ENCODE measurements at regions not wholly inside any gene's neighbourhood (a gene's known extent, or its start where the extent isn't known, plus 50 kb on each side); places are given as distances from the start of the nearest gene placed in this dataset.

- no peak for DNase-seq (ENCODE audit: low read depth)
Observed at GRCh38 chr12:111110556-111110955, 190.2 kb upstream of the MYL2 start.

GRCh38 chr12:111108726-111109125 lies 188.3 kb upstream of the MYL2 start:
- DNase-seq (ENCODE audit: low read depth) = no peak

GRCh38 chr12:111107392-111108178 lies 187.2 kb upstream of the MYL2 start:
- DNase-seq (ENCODE audit: low read depth) = no peak

- no peak for DNase-seq (ENCODE audit: low read depth)
Observed at GRCh38 chr12:111105294-111105693, 184.9 kb upstream of the MYL2 start.

GRCh38 chr12:111103583-111103982 lies 183.2 kb upstream of the MYL2 start:
- DNase-seq (ENCODE audit: low read depth) = no peak

GRCh38 chr12:111102102-111102739 lies 181.8 kb upstream of the MYL2 start:
- no peak for DNase-seq (ENCODE audit: low read depth)

GRCh38 chr12:111101003-111101402 lies 180.6 kb upstream of the MYL2 start:
- no peak for DNase-seq (ENCODE audit: low read depth)

GRCh38 chr12:111100554-111100953 lies 180.2 kb upstream of the MYL2 start:
- DNase-seq (ENCODE audit: low read depth) = no peak

- DNase-seq (ENCODE audit: low read depth) = no peak
Observed at GRCh38 chr12:111100003-111100402, 179.6 kb upstream of the MYL2 start.

GRCh38 chr12:111099186-111099585 lies 178.8 kb upstream of the MYL2 start:
- no peak for DNase-seq (ENCODE audit: low read depth)

GRCh38 chr12:111094157-111095010 lies 174.0 kb upstream of the MYL2 start:
- DNase-seq (ENCODE audit: low read depth) = no peak

- DNase-seq (ENCODE audit: low read depth) = no peak
Observed at GRCh38 chr12:111093428-111094142, 173.2 kb upstream of the MYL2 start.

GRCh38 chr12:111091051-111091450 lies 170.7 kb upstream of the MYL2 start:
- no peak for DNase-seq (ENCODE audit: low read depth)

GRCh38 chr12:111089616-111090015 lies 169.2 kb upstream of the MYL2 start:
- no peak for DNase-seq (ENCODE audit: low read depth)

- DNase-seq (ENCODE audit: low read depth) = no peak
Observed at GRCh38 chr12:111088409-111088808, 168.0 kb upstream of the MYL2 start.

GRCh38 chr12:111086947-111087700 lies 166.7 kb upstream of the MYL2 start:
- DNase-seq (ENCODE audit: low read depth) = no peak

- DNase-seq (ENCODE audit: low read depth) = no peak
Observed at GRCh38 chr12:111085096-111085495, 164.7 kb upstream of the MYL2 start.

- DNase-seq (ENCODE audit: low read depth) = no peak
Observed at GRCh38 chr12:111084605-111085004, 164.2 kb upstream of the MYL2 start.

- DNase-seq (ENCODE audit: low read depth) = no peak
Observed at GRCh38 chr12:111084158-111084557, 163.8 kb upstream of the MYL2 start.

- no peak for DNase-seq (ENCODE audit: low read depth)
Observed at GRCh38 chr12:111081600-111081999, 161.2 kb upstream of the MYL2 start.

GRCh38 chr12:111078731-111079130 lies 158.4 kb upstream of the MYL2 start:
- DNase-seq (ENCODE audit: low read depth) = no peak
